Bronchial epithelial cell (primary cell): ENCODE measurements at regions not wholly inside any gene's neighbourhood (a gene's known extent, or its start where the extent isn't known, plus 50 kb on each side); places are given as distances from the start of the nearest gene placed in this dataset.

ENCODE experiments used
- DNase-seq: peaks from one replicate; pipeline ENCODE4 v3.0.0-alpha.2; 2010; ENCODE audit warnings: low read depth
- FAIRE-seq: peaks from 2 replicates; lab custom pipeline; 2011; peaks lifted over from hg19 to GRCh38; lab: Jason Lieb, UNC
- H3K27me3 ChIP-seq: 2 replicates; pipeline ENCODE4 v1.5.1; 2011; ENCODE audit warnings: low read length; ENCODE audit not compliant: control insufficient read depth, insufficient read depth
- H3K36me3 ChIP-seq: 2 replicates; pipeline ENCODE4 v1.5.1; 2011; ENCODE audit warnings: low read length; ENCODE audit not compliant: control insufficient read depth, insufficient read depth
- H3K4me3 ChIP-seq: 2 replicates; pipeline ENCODE4 v1.5.1; 2011; ENCODE audit warnings: mild to moderate bottlenecking, low read depth, low read length, control low read depth
- CTCF ChIP-seq: IDR thresholded peaks from 2 replicates; pipeline ENCODE4 v1.5.1; 2011; ENCODE audit warnings: mild to moderate bottlenecking, moderate library complexity, low read length, control low read depth, inconsistent platforms; ENCODE audit not compliant: insufficient read depth, severe bottlenecking

GRCh38 chr10:9668411-9668810, 1349.3 kb upstream of the CELF2 start:
- no peaks in the 10 kb centered on the region for H3K36me3 ChIP-seq
- H3K4me3 ChIP-seq: no peak overlapping the region
- DNase-seq: peak; percentile 87
- H3K27me3 ChIP-seq: no peaks in the 10 kb centered on the region
- no peak for TF ChIP-seq CTCF
- no peak for FAIRE-seq

- Histone ChIP-seq H3K36me3 (no peaks in the 10 kb centered on the region), H3K4me3 (no peak overlapping the region), H3K27me3 (no peaks in the 10 kb centered on the region)
- no peak for FAIRE-seq
- peak; percentile 17 for DNase-seq
- TF ChIP-seq CTCF: no peak
These were observed 1346.8 kb upstream of the CELF2 start for GRCh38 chr10:9670911-9671310.

- Histone ChIP-seq H3K27me3 (no peaks in the 10 kb centered on the region), H3K4me3 (no peak overlapping the region), H3K36me3 (no peaks in the 10 kb centered on the region)
- DNase-seq (no peak), FAIRE-seq (no peak)
- peak; percentile 16 for TF ChIP-seq CTCF
These were observed 1336.0 kb upstream of the CELF2 start for GRCh38 chr10:9681655-9682054.

- no peaks in the 10 kb centered on the region for H3K36me3 ChIP-seq
- no peaks in the 10 kb centered on the region for H3K27me3 ChIP-seq
- no peak for TF ChIP-seq CTCF
- FAIRE-seq: no peak
- no peak overlapping the region for H3K4me3 ChIP-seq
- no peak for DNase-seq
These were observed 1334.9 kb upstream of the CELF2 start for GRCh38 chr10:9682802-9683201.

- TF ChIP-seq CTCF: no peak
- no peak for FAIRE-seq
- DNase-seq: no peak
- H3K36me3 ChIP-seq: no peaks in the 10 kb centered on the region
- H3K27me3 ChIP-seq: no peaks in the 10 kb centered on the region
- no peak overlapping the region for H3K4me3 ChIP-seq
These were observed 1333.5 kb upstream of the CELF2 start for GRCh38 chr10:9684186-9684585.

GRCh38 chr10:9685596-9685995, 1332.1 kb upstream of the CELF2 start:
- Histone ChIP-seq H3K36me3 (no peaks in the 10 kb centered on the region), H3K4me3 (no peak overlapping the region), H3K27me3 (no peaks in the 10 kb centered on the region)
- FAIRE-seq (no peak), DNase-seq (no peak)
- TF ChIP-seq CTCF: no peak
